Panc1 (cell line): ENCODE measurements at regions not wholly inside any gene's neighbourhood (a gene's known extent, or its start where the extent isn't known, plus 50 kb on each side); places are given as distances from the start of the nearest gene placed in this dataset.

Experiments used
- ATAC-seq: fragments of 200-7000 bp; cut with Tn5 transposase; 2 replicates; pipeline ENCODE4 v1.9.1; 2020; ENCODE audit warnings: mild to moderate bottlenecking, moderate library complexity
- BruUV-seq: library from RNA; stranded (reverse); fragments of 400-500 nt; replicated peaks from 2 replicates; lab custom pipeline; 2021; lab: Mats Ljungman, UMichigan
- CTCF ChIA-PET: fragments of 300-600 bp; sonication (Branson Sonifier 250); formaldehyde crosslinking; loops from one replicate; lab custom pipeline; 2022; ENCODE audit warnings: antibody characterized with exemption; lab: Charles Lee
- POLR2A ChIA-PET: fragments of 300-600 bp; sonication (Branson Sonifier 250); formaldehyde crosslinking; loops from one replicate; lab custom pipeline; 2022; ENCODE audit warnings: antibody characterized with exemption; lab: Charles Lee
- DNase-seq: peaks from one replicate; pipeline ENCODE4 v3.0.0-alpha.2; 2010; ENCODE audit warnings: low read depth, low spot score
- H3K27ac ChIP-seq: 2 replicates; pipeline ENCODE4 v1.5.1; 2011; ENCODE audit warnings: mild to moderate bottlenecking, low read length, inconsistent platforms
- H3K27me3 ChIP-seq: fragments of 200-500 bp; sonication (Bioruptor generic); 2 replicates; pipeline ENCODE4 v1.6.0; 2014; ENCODE audit warnings: low read length, inconsistent platforms; ENCODE audit not compliant: control insufficient read depth, insufficient read depth
- H3K36me3 ChIP-seq: fragments of 200-500 bp; sonication (Bioruptor generic); 2 replicates; pipeline ENCODE4 v1.5.1; 2014; ENCODE audit warnings: inconsistent platforms, mild to moderate bottlenecking, low read length, moderate library complexity; ENCODE audit not compliant: control insufficient read depth, insufficient read depth
- H3K4me1 ChIP-seq: 2 replicates; pipeline ENCODE4 v1.5.1; 2011; ENCODE audit warnings: inconsistent platforms, mild to moderate bottlenecking, low read length, moderate library complexity; ENCODE audit not compliant: control insufficient read depth, insufficient read depth
- H3K4me3 ChIP-seq, 2 experiments: 2 replicates each; pipeline ENCODE4 v1.5.1; 2011 to 2012; ENCODE audit warnings: low read depth in 2 of 2, low read length in 2 of 2, mild to moderate bottlenecking in 2 of 2, inconsistent platforms in 1 of 2, moderate library complexity in 1 of 2
- H3K9me3 ChIP-seq: fragments of 200-500 bp; sonication (Bioruptor generic); 2 replicates; pipeline ENCODE4 v1.5.1; 2014; ENCODE audit warnings: low read depth, mild to moderate bottlenecking, inconsistent platforms, low read length, moderate library complexity; ENCODE audit not compliant: control insufficient read depth, insufficient read depth
- POLR2AphosphoS5 ChIP-seq: IDR thresholded peaks from 2 replicates; pipeline ENCODE4 v1.6.1; 2012; ENCODE audit warnings: mild to moderate bottlenecking, low read depth, low read length, moderate library complexity
- SIN3A ChIP-seq: IDR thresholded peaks from 2 replicates; pipeline ENCODE4 v1.6.1; 2012; ENCODE audit warnings: low read depth, mild to moderate bottlenecking, low read length, moderate library complexity, borderline replicate concordance; ENCODE audit not compliant: insufficient read depth
- TCF7L2 ChIP-seq: IDR thresholded peaks from 2 replicates; pipeline ENCODE4 v1.6.1; 2011; ENCODE audit warnings: mild to moderate bottlenecking, low read depth, low read length, inconsistent platforms
- in situ Hi-C: cut with HindIII; loops from 2 replicates; pipeline ENCODE4 v1.10.0; 2016; ENCODE audit warnings: low sequenced_read_pairs, low pct_unique_long_range_greater_than_20kb
- intact Hi-C: fragments of 100-400 bp; cut with micrococcal nuclease; formaldehyde crosslinking; loops from one replicate; pipeline ENCODE4 v1.10.0; 2022; ENCODE audit not compliant: unreplicated experiment
- TF ChIP-seq, protein P1 (sequence below), 2 experiments: IDR thresholded peaks; 2 replicates each; pipeline ENCODE4 v1.6.1; 2011 to 2012; ENCODE audit warnings: low read depth in 2 of 2, control low read depth in 1 of 2, low read length in 1 of 2, mild to moderate bottlenecking in 1 of 2, moderate library complexity in 1 of 2; ENCODE audit not compliant: insufficient read depth in 1 of 2
- TF ChIP-seq, protein P2 (sequence below): fragments of 450-650 bp; IDR thresholded peaks from 2 replicates; pipeline ENCODE4 v1.5.1; 2017; ENCODE audit warnings: mild to moderate bottlenecking

DNA sequence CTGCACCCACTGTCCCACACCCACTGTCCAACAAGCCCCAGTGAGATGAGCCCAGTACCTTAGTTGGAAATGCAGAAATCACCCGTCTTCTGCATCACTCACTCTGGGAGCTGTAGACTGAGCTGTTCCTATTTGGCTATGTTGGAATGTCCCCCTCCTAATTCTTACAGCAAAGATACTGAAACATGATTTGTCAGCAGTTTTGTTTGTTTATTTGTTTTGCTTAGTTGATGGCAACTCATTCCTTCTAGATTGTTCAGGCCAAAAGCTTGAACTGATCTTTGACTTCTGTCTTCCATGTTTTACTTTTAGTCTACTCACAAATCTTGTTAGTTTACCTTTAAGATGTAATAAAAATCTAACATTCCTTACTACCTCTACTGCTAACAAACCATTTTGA is 233.6 kb upstream of the MIS18BP1 start:
- CTCF ChIA-PET, result no interaction called here
- in situ Hi-C loops, result no loop called here

DNA sequence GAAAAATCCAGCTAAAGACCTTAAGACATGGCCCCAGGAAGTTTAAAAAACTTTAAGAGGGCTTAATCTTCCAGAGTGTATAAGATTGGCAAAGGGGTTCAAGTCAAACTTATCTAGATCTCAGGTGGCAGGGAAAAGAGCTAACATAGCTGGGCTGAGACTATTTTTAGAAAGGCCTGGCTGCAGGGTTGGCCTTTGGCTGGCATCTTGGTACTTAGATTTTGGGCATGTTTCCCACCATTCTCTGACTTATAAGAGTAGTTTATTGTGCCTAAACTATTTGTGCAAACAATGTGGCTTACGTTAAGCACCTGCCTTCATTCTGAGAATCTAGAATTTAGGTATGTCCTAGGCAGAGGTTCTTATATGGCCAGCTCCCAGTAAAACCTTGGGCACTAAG is 214.0 kb upstream of the MIS18BP1 start:
- no peaks in the 10 kb centered on the region for H3K27me3 ChIP-seq
- no peak overlapping the region for H3K4me3 ChIP-seq
- H3K36me3 ChIP-seq, result no peaks in the 10 kb centered on the region
- ATAC-seq (no peak), DNase-seq (no peak)
- H3K27ac ChIP-seq, result no peak overlapping the region
- BruUV-seq, result no TSS peak
- in situ Hi-C loops, result no loop called here
- TF ChIP-seq, protein P1, sequence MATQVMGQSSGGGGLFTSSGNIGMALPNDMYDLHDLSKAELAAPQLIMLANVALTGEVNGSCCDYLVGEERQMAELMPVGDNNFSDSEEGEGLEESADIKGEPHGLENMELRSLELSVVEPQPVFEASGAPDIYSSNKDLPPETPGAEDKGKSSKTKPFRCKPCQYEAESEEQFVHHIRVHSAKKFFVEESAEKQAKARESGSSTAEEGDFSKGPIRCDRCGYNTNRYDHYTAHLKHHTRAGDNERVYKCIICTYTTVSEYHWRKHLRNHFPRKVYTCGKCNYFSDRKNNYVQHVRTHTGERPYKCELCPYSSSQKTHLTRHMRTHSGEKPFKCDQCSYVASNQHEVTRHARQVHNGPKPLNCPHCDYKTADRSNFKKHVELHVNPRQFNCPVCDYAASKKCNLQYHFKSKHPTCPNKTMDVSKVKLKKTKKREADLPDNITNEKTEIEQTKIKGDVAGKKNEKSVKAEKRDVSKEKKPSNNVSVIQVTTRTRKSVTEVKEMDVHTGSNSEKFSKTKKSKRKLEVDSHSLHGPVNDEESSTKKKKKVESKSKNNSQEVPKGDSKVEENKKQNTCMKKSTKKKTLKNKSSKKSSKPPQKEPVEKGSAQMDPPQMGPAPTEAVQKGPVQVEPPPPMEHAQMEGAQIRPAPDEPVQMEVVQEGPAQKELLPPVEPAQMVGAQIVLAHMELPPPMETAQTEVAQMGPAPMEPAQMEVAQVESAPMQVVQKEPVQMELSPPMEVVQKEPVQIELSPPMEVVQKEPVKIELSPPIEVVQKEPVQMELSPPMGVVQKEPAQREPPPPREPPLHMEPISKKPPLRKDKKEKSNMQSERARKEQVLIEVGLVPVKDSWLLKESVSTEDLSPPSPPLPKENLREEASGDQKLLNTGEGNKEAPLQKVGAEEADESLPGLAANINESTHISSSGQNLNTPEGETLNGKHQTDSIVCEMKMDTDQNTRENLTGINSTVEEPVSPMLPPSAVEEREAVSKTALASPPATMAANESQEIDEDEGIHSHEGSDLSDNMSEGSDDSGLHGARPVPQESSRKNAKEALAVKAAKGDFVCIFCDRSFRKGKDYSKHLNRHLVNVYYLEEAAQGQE (IDR thresholded peaks at IDR 0.05; ENCODE audit: insufficient read depth in 1 of 2, low read depth in 2 of 2, low read length in 1 of 2), result no peak
- TF ChIP-seq SIN3A (no peak), TCF7L2 (no peak), POLR2AphosphoS5 (no peak)
- TF ChIP-seq, protein P2, sequence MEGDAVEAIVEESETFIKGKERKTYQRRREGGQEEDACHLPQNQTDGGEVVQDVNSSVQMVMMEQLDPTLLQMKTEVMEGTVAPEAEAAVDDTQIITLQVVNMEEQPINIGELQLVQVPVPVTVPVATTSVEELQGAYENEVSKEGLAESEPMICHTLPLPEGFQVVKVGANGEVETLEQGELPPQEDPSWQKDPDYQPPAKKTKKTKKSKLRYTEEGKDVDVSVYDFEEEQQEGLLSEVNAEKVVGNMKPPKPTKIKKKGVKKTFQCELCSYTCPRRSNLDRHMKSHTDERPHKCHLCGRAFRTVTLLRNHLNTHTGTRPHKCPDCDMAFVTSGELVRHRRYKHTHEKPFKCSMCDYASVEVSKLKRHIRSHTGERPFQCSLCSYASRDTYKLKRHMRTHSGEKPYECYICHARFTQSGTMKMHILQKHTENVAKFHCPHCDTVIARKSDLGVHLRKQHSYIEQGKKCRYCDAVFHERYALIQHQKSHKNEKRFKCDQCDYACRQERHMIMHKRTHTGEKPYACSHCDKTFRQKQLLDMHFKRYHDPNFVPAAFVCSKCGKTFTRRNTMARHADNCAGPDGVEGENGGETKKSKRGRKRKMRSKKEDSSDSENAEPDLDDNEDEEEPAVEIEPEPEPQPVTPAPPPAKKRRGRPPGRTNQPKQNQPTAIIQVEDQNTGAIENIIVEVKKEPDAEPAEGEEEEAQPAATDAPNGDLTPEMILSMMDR, result no peak
- H3K4me1 ChIP-seq, result no peaks in the 10 kb centered on the region
- intact Hi-C loops, result no loop called here
- ChIA-PET POLR2A (no interaction called here), CTCF (interaction anchor here (0.6 kb wide), 1 partner anchor 49 kb away, joined by 5 read pairs; no protein-coding TSS in a partner anchor)
- no peaks in the 10 kb centered on the region for H3K9me3 ChIP-seq

More for the DNA sequence above, 233.6 kb upstream of the MIS18BP1 start:
- H3K27ac ChIP-seq, result no peak overlapping the region
- no peaks in the 10 kb centered on the region for H3K36me3 ChIP-seq
- TF ChIP-seq POLR2AphosphoS5 (no peak), SIN3A (no peak), TCF7L2 (no peak)
- TF ChIP-seq, protein P2, result no peak
- TF ChIP-seq, protein P1 (IDR thresholded peaks at IDR 0.05; ENCODE audit: insufficient read depth in 1 of 2, low read depth in 2 of 2, low read length in 1 of 2), result no peak
- ATAC-seq, result no peak
- no peak for DNase-seq
- H3K9me3 ChIP-seq, result no peaks in the 10 kb centered on the region
- no TSS peak for BruUV-seq
- H3K4me3 ChIP-seq, result no peak overlapping the region
- no peaks in the 10 kb centered on the region for H3K27me3 ChIP-seq
- intact Hi-C loops, result no loop called here
- POLR2A ChIA-PET, result no interaction called here
- no peaks in the 10 kb centered on the region for H3K4me1 ChIP-seq
